Panc1 (cell line): ENCODE measurements at regions not wholly inside any gene's neighbourhood (a gene's known extent, or its start where the extent isn't known, plus 50 kb on each side); places are given as distances from the start of the nearest gene placed in this dataset.

Source experiments
- ATAC-seq: fragments of 200-7000 bp; cut with Tn5 transposase; 2 replicates; pipeline ENCODE4 v1.9.1; 2020; ENCODE audit warnings: mild to moderate bottlenecking, moderate library complexity
- BruUV-seq: library from RNA; stranded (reverse); fragments of 400-500 nt; replicated peaks from 2 replicates; lab custom pipeline; 2021; lab: Mats Ljungman, UMichigan
- CTCF ChIA-PET: fragments of 300-600 bp; sonication (Branson Sonifier 250); formaldehyde crosslinking; loops from one replicate; lab custom pipeline; 2022; ENCODE audit warnings: antibody characterized with exemption; lab: Charles Lee
- POLR2A ChIA-PET: fragments of 300-600 bp; sonication (Branson Sonifier 250); formaldehyde crosslinking; loops from one replicate; lab custom pipeline; 2022; ENCODE audit warnings: antibody characterized with exemption; lab: Charles Lee
- DNase-seq: peaks from one replicate; pipeline ENCODE4 v3.0.0-alpha.2; 2010; ENCODE audit warnings: low read depth, low spot score
- H3K27ac ChIP-seq: 2 replicates; pipeline ENCODE4 v1.5.1; 2011; ENCODE audit warnings: mild to moderate bottlenecking, low read length, inconsistent platforms
- H3K27me3 ChIP-seq: fragments of 200-500 bp; sonication (Bioruptor generic); 2 replicates; pipeline ENCODE4 v1.6.0; 2014; ENCODE audit warnings: low read length, inconsistent platforms; ENCODE audit not compliant: control insufficient read depth, insufficient read depth
- H3K36me3 ChIP-seq: fragments of 200-500 bp; sonication (Bioruptor generic); 2 replicates; pipeline ENCODE4 v1.5.1; 2014; ENCODE audit warnings: inconsistent platforms, mild to moderate bottlenecking, low read length, moderate library complexity; ENCODE audit not compliant: control insufficient read depth, insufficient read depth
- H3K4me1 ChIP-seq: 2 replicates; pipeline ENCODE4 v1.5.1; 2011; ENCODE audit warnings: inconsistent platforms, mild to moderate bottlenecking, low read length, moderate library complexity; ENCODE audit not compliant: control insufficient read depth, insufficient read depth
- H3K4me3 ChIP-seq, 2 experiments: 2 replicates each; pipeline ENCODE4 v1.5.1; 2011 to 2012; ENCODE audit warnings: low read depth in 2 of 2, low read length in 2 of 2, mild to moderate bottlenecking in 2 of 2, inconsistent platforms in 1 of 2, moderate library complexity in 1 of 2
- H3K9me3 ChIP-seq: fragments of 200-500 bp; sonication (Bioruptor generic); 2 replicates; pipeline ENCODE4 v1.5.1; 2014; ENCODE audit warnings: low read depth, mild to moderate bottlenecking, inconsistent platforms, low read length, moderate library complexity; ENCODE audit not compliant: control insufficient read depth, insufficient read depth
- CTCF ChIP-seq: fragments of 450-650 bp; IDR thresholded peaks from 2 replicates; pipeline ENCODE4 v1.5.1; 2017; ENCODE audit warnings: mild to moderate bottlenecking
- POLR2AphosphoS5 ChIP-seq: IDR thresholded peaks from 2 replicates; pipeline ENCODE4 v1.6.1; 2012; ENCODE audit warnings: mild to moderate bottlenecking, low read depth, low read length, moderate library complexity
- REST ChIP-seq, 2 experiments: IDR thresholded peaks; 2 replicates each; pipeline ENCODE4 v1.6.1; 2011 to 2012; ENCODE audit warnings: low read depth in 2 of 2, control low read depth in 1 of 2, low read length in 1 of 2, mild to moderate bottlenecking in 1 of 2, moderate library complexity in 1 of 2; ENCODE audit not compliant: insufficient read depth in 1 of 2
- SIN3A ChIP-seq: IDR thresholded peaks from 2 replicates; pipeline ENCODE4 v1.6.1; 2012; ENCODE audit warnings: low read depth, mild to moderate bottlenecking, low read length, moderate library complexity, borderline replicate concordance; ENCODE audit not compliant: insufficient read depth
- TCF7L2 ChIP-seq: IDR thresholded peaks from 2 replicates; pipeline ENCODE4 v1.6.1; 2011; ENCODE audit warnings: mild to moderate bottlenecking, low read depth, low read length, inconsistent platforms
- in situ Hi-C: cut with HindIII; loops from 2 replicates; pipeline ENCODE4 v1.10.0; 2016; ENCODE audit warnings: low sequenced_read_pairs, low pct_unique_long_range_greater_than_20kb
- intact Hi-C: fragments of 100-400 bp; cut with micrococcal nuclease; formaldehyde crosslinking; loops from one replicate; pipeline ENCODE4 v1.10.0; 2022; ENCODE audit not compliant: unreplicated experiment

- CTCF ChIA-PET, result no interaction called here
- no TSS peak for BruUV-seq
These were observed 272.2 kb upstream of the FOXQ1 start for GRCh38 chr6:1039746-1040145.

GRCh38 chr6:1039191-1039590 lies 272.7 kb upstream of the FOXQ1 start:
- H3K4me3 ChIP-seq, result no peak overlapping the region
- ChIA-PET POLR2A (no interaction called here), CTCF (no interaction called here)
- peaks cover 4% of the 10 kb centered on the region for H3K27me3 ChIP-seq
- in situ Hi-C loops, result no loop called here
- H3K9me3 ChIP-seq, result no peaks in the 10 kb centered on the region
- no peak for ATAC-seq
- no peak for DNase-seq
- H3K36me3 ChIP-seq, result no peaks in the 10 kb centered on the region
- H3K27ac ChIP-seq, result no peak overlapping the region
- TF ChIP-seq REST (IDR thresholded peaks at IDR 0.05; ENCODE audit: insufficient read depth in 1 of 2, low read depth in 2 of 2, low read length in 1 of 2), result no peak
- TF ChIP-seq TCF7L2, result no peak
- no peak for TF ChIP-seq POLR2AphosphoS5
- no peak for TF ChIP-seq SIN3A
- no peak for TF ChIP-seq CTCF
- intact Hi-C loops, result no loop called here
- BruUV-seq, result no TSS peak
- H3K4me1 ChIP-seq, result no peaks in the 10 kb centered on the region; the same call in 1 of the 2 replicates

More at GRCh38 chr6:1039746-1040145, 272.2 kb upstream of the FOXQ1 start:
- Histone ChIP-seq H3K27me3 (peaks cover 4% of the 10 kb centered on the region), H3K27ac (no peak overlapping the region), H3K4me1 (no peaks in the 10 kb centered on the region; the same call in 1 of the 2 replicates), H3K9me3 (no peaks in the 10 kb centered on the region), H3K4me3 (no peak overlapping the region), H3K36me3 (no peaks in the 10 kb centered on the region)
- DNase-seq (no peak), ATAC-seq (no peak; the same call in 1 of the 2 replicates)
- POLR2A ChIA-PET, result no interaction called here
- in situ Hi-C loops, result no loop called here
- intact Hi-C loops, result no loop called here
- TF ChIP-seq TCF7L2 (no peak), POLR2AphosphoS5 (no peak), REST (IDR thresholded peaks at IDR 0.05; ENCODE audit: insufficient read depth in 1 of 2, low read depth in 2 of 2, low read length in 1 of 2) (no peak), SIN3A (no peak), CTCF (no peak)
